ENCODE measurements at regions not wholly inside any gene's neighbourhood (a gene's known extent, or its start where the extent isn't known, plus 50 kb on each side); places are given as distances from the start of the nearest gene placed in this dataset.

- H3K9me3 Mint-ChIP-seq, result peaks cover 14% of the 10 kb centered on the region
- H3K4me3 Mint-ChIP-seq, result no peak overlapping the region
- DNase-seq (ENCODE audit: low spot score in 2 of 2) (no peak), ATAC-seq (replicated peaks; ENCODE audit: extremely low read depth, poor library complexity, severe bottlenecking) (no peak)
- no peak overlapping the region for H3K27ac Mint-ChIP-seq (ENCODE audit: low read depth)
- H3K36me3 Mint-ChIP-seq (ENCODE audit: insufficient read depth), result no peaks in the 10 kb centered on the region
- no peaks in the 10 kb centered on the region for H3K4me1 Mint-ChIP-seq
- H3K27me3 Mint-ChIP-seq, result no peaks in the 10 kb centered on the region
These were observed 222.8 kb upstream of the CDH7 start for GRCh38 chr18:65527879-65528633.

GRCh38 chr18:65526099-65526498, 224.7 kb upstream of the CDH7 start:
- H3K4me1 Mint-ChIP-seq, result no peaks in the 10 kb centered on the region
- no peak overlapping the region for H3K4me3 Mint-ChIP-seq
- ATAC-seq (replicated peaks; ENCODE audit: extremely low read depth, poor library complexity, severe bottlenecking) (no peak), DNase-seq (ENCODE audit: low spot score in 2 of 2) (no peak)
- H3K27me3 Mint-ChIP-seq, result no peaks in the 10 kb centered on the region
- peaks cover 6% of the 10 kb centered on the region for H3K9me3 Mint-ChIP-seq
- H3K27ac Mint-ChIP-seq (ENCODE audit: low read depth), result no peak overlapping the region
- H3K36me3 Mint-ChIP-seq (ENCODE audit: insufficient read depth), result no peaks in the 10 kb centered on the region

GRCh38 chr18:65523461-65523860, 227.4 kb upstream of the CDH7 start:
- peaks cover 10% of the 10 kb centered on the region for H3K9me3 Mint-ChIP-seq
- ATAC-seq (replicated peaks; ENCODE audit: extremely low read depth, poor library complexity, severe bottlenecking), result no peak

GRCh38 chr18:65522907-65523306, 227.9 kb upstream of the CDH7 start:
- H3K9me3 Mint-ChIP-seq, result peaks cover 10% of the 10 kb centered on the region
- no peaks in the 10 kb centered on the region for H3K36me3 Mint-ChIP-seq (ENCODE audit: insufficient read depth)
- no peaks in the 10 kb centered on the region for H3K27me3 Mint-ChIP-seq
- no peak overlapping the region for H3K27ac Mint-ChIP-seq (ENCODE audit: low read depth)
- no peak overlapping the region for H3K4me3 Mint-ChIP-seq
- no peaks in the 10 kb centered on the region for H3K4me1 Mint-ChIP-seq
- DNase-seq (ENCODE audit: low spot score in 2 of 2) (no peak), ATAC-seq (replicated peaks; ENCODE audit: extremely low read depth, poor library complexity, severe bottlenecking) (no peak)

More at GRCh38 chr18:65523461-65523860, 227.4 kb upstream of the CDH7 start:
- Mint-ChIP-seq H3K4me3 (no peak overlapping the region), H3K36me3 (ENCODE audit: insufficient read depth) (no peaks in the 10 kb centered on the region), H3K27ac (ENCODE audit: low read depth) (no peak overlapping the region), H3K27me3 (no peaks in the 10 kb centered on the region), H3K4me1 (no peaks in the 10 kb centered on the region)
- DNase-seq (ENCODE audit: low spot score in 2 of 2), result no peak

GRCh38 chr18:65516209-65516608, 234.6 kb upstream of the CDH7 start:
- ATAC-seq (replicated peaks; ENCODE audit: extremely low read depth, poor library complexity, severe bottlenecking) (no peak), DNase-seq (ENCODE audit: low spot score in 2 of 2) (no peak)
- Mint-ChIP-seq H3K9me3 (peaks cover 10% of the 10 kb centered on the region), H3K4me3 (no peak overlapping the region), H3K36me3 (ENCODE audit: insufficient read depth) (no peaks in the 10 kb centered on the region), H3K4me1 (no peaks in the 10 kb centered on the region), H3K27me3 (no peaks in the 10 kb centered on the region), H3K27ac (ENCODE audit: low read depth) (no peak overlapping the region)

GRCh38 chr18:65498605-65499004, 252.2 kb upstream of the CDH7 start:
- ATAC-seq (replicated peaks; ENCODE audit: extremely low read depth, poor library complexity, severe bottlenecking) (no peak), DNase-seq (ENCODE audit: low spot score in 2 of 2) (no peak)
- H3K27ac Mint-ChIP-seq (ENCODE audit: low read depth), result no peak overlapping the region
- H3K27me3 Mint-ChIP-seq, result no peaks in the 10 kb centered on the region
- H3K4me1 Mint-ChIP-seq, result no peaks in the 10 kb centered on the region
- H3K36me3 Mint-ChIP-seq (ENCODE audit: insufficient read depth), result no peaks in the 10 kb centered on the region
- H3K4me3 Mint-ChIP-seq, result no peak overlapping the region
- no peaks in the 10 kb centered on the region for H3K9me3 Mint-ChIP-seq

GRCh38 chr18:65487569-65487968, 263.2 kb upstream of the CDH7 start:
- no peak overlapping the region for H3K4me3 Mint-ChIP-seq
- ATAC-seq (replicated peaks; ENCODE audit: extremely low read depth, poor library complexity, severe bottlenecking), result no peak
- H3K9me3 Mint-ChIP-seq, result peaks cover 12% of the 10 kb centered on the region
- H3K36me3 Mint-ChIP-seq (ENCODE audit: insufficient read depth), result peaks cover 2% of the 10 kb centered on the region
- no peaks in the 10 kb centered on the region for H3K4me1 Mint-ChIP-seq
- DNase-seq (ENCODE audit: low spot score in 2 of 2), result no peak
- no peaks in the 10 kb centered on the region for H3K27me3 Mint-ChIP-seq
- H3K27ac Mint-ChIP-seq (ENCODE audit: low read depth), result no peak overlapping the region

- Mint-ChIP-seq H3K36me3 (ENCODE audit: insufficient read depth) (no peaks in the 10 kb centered on the region), H3K4me1 (no peaks in the 10 kb centered on the region), H3K27ac (ENCODE audit: low read depth) (no peak overlapping the region), H3K9me3 (peaks cover 7% of the 10 kb centered on the region), H3K27me3 (no peaks in the 10 kb centered on the region), H3K4me3 (no peak overlapping the region)
- ATAC-seq (replicated peaks; ENCODE audit: extremely low read depth, poor library complexity, severe bottlenecking) (no peak), DNase-seq (ENCODE audit: low spot score in 2 of 2) (no peak)
These were observed 273.4 kb upstream of the CDH7 start for GRCh38 chr18:65477455-65477854.

- no peaks in the 10 kb centered on the region for H3K4me1 Mint-ChIP-seq
These were observed 281.9 kb upstream of the CDH7 start for GRCh38 chr18:65468881-65469280.

GRCh38 chr18:65464361-65464760, 286.5 kb upstream of the CDH7 start:
- Mint-ChIP-seq H3K36me3 (ENCODE audit: insufficient read depth) (no peaks in the 10 kb centered on the region), H3K9me3 (peaks cover 12% of the 10 kb centered on the region), H3K27me3 (no peaks in the 10 kb centered on the region), H3K27ac (ENCODE audit: low read depth) (no peak overlapping the region), H3K4me1 (no peaks in the 10 kb centered on the region), H3K4me3 (no peak overlapping the region)
- ATAC-seq (replicated peaks; ENCODE audit: extremely low read depth, poor library complexity, severe bottlenecking) (no peak), DNase-seq (ENCODE audit: low spot score in 2 of 2) (no peak)

More at GRCh38 chr18:65468881-65469280, 281.9 kb upstream of the CDH7 start:
- peaks cover 8% of the 10 kb centered on the region for H3K9me3 Mint-ChIP-seq
- no peaks in the 10 kb centered on the region for H3K27me3 Mint-ChIP-seq
- no peak overlapping the region for H3K27ac Mint-ChIP-seq (ENCODE audit: low read depth)
- ATAC-seq (replicated peaks; ENCODE audit: extremely low read depth, poor library complexity, severe bottlenecking) (no peak), DNase-seq (ENCODE audit: low spot score in 2 of 2) (no peak)
- no peaks in the 10 kb centered on the region for H3K36me3 Mint-ChIP-seq (ENCODE audit: insufficient read depth)
- no peak overlapping the region for H3K4me3 Mint-ChIP-seq

- no peaks in the 10 kb centered on the region for H3K4me1 Mint-ChIP-seq
- H3K9me3 Mint-ChIP-seq, result peaks cover 15% of the 10 kb centered on the region
- DNase-seq (ENCODE audit: low spot score in 2 of 2) (no peak), ATAC-seq (replicated peaks; ENCODE audit: extremely low read depth, poor library complexity, severe bottlenecking) (no peak)
- no peak overlapping the region for H3K27ac Mint-ChIP-seq (ENCODE audit: low read depth)
- H3K27me3 Mint-ChIP-seq, result no peaks in the 10 kb centered on the region
- no peaks in the 10 kb centered on the region for H3K36me3 Mint-ChIP-seq (ENCODE audit: insufficient read depth)
- H3K4me3 Mint-ChIP-seq, result no peak overlapping the region
These were observed 291.1 kb upstream of the CDH7 start for GRCh38 chr18:65459741-65460140.

GRCh38 chr18:65458871-65459270, 291.9 kb upstream of the CDH7 start:
- H3K4me1 Mint-ChIP-seq, result no peaks in the 10 kb centered on the region
- no peaks in the 10 kb centered on the region for H3K27me3 Mint-ChIP-seq
- H3K9me3 Mint-ChIP-seq, result peaks cover 12% of the 10 kb centered on the region
- H3K4me3 Mint-ChIP-seq, result no peak overlapping the region
- no peak overlapping the region for H3K27ac Mint-ChIP-seq (ENCODE audit: low read depth)
- ATAC-seq (replicated peaks; ENCODE audit: extremely low read depth, poor library complexity, severe bottlenecking), result no peak
- no peaks in the 10 kb centered on the region for H3K36me3 Mint-ChIP-seq (ENCODE audit: insufficient read depth)
- no peak for DNase-seq (ENCODE audit: low spot score in 2 of 2)

GRCh38 chr18:65439188-65439587, 311.6 kb upstream of the CDH7 start:
- H3K36me3 Mint-ChIP-seq (ENCODE audit: insufficient read depth), result no peaks in the 10 kb centered on the region
- H3K4me3 Mint-ChIP-seq, result no peak overlapping the region
- peaks cover 26% of the 10 kb centered on the region for H3K9me3 Mint-ChIP-seq
- no peaks in the 10 kb centered on the region for H3K4me1 Mint-ChIP-seq
- H3K27me3 Mint-ChIP-seq, result no peaks in the 10 kb centered on the region
- DNase-seq (ENCODE audit: low spot score in 2 of 2) (no peak), ATAC-seq (replicated peaks; ENCODE audit: extremely low read depth, poor library complexity, severe bottlenecking) (no peak)
- H3K27ac Mint-ChIP-seq (ENCODE audit: low read depth), result no peak overlapping the region
